ENCODE measurements at regions not wholly inside any gene's neighbourhood (a gene's known extent, or its start where the extent isn't known, plus 50 kb on each side); places are given as distances from the start of the nearest gene placed in this dataset.

- TF ChIP-seq CTCF (IDR thresholded peaks at IDR 0.05; ENCODE audit: borderline replicate concordance, extremely low read depth, low read length, poor library complexity, severe bottlenecking) (no peak), EZH2 (IDR thresholded peaks at IDR 0.05; ENCODE audit: borderline replicate concordance, low read depth, low read length, severe bottlenecking) (no peak)
Measured at GRCh38 chr20:6953611-6954010, 186.1 kb downstream of the BMP2 start.

Measured in DND-41 (cell line).